HG03442 (cell line): ENCODE measurements at regions not wholly inside any gene's neighbourhood (a gene's known extent, or its start where the extent isn't known, plus 50 kb on each side); places are given as distances from the start of the nearest gene placed in this dataset.

Experiments used
- ATAC-seq: cut with Tn5 transposase; IDR thresholded peaks from one replicate; pipeline ENCODE4 v1.9.1; 2021; ENCODE audit warnings: mild to moderate bottlenecking, moderate library complexity; ENCODE audit not compliant: unreplicated experiment

DNA sequence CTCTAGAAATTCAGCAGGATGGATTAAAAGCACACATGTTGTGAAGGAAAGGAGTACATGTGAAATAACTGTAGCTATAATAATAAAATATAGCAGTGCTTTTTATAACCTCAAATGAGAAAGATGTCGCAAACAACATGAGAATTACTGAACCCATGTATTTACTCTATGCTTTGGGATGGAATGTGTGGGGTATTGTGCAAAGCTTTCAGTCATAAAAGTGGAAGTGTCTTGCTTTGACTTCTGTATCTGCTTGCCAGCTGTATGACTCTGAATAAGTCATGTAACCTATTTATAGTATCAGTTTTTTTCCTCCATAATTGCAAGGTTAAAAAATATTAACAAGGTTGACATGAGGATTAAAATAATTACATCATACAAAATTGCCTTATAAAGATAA lies 519.3 kb upstream of the CADM2 start:
- ATAC-seq = no peak

DNA sequence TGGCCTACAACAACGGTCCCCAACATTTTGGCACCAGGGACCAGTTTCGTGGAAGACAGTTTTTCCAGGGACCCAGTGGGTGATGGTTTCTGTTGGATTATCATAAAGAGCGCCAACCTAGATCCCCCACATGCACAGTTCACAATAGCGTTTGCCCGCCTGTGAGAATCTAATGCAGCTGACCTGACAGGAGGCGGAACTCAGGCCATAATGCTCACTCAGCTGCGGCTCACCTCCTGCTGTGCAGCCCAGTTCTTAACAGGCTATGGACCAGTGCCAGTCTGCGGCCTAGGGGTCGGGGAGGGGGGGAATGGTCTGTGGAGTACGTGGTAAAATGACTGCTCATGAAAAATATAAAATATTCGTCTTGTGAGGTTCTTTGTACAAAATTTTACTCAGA lies 518.5 kb upstream of the CADM2 start:
- no peak for ATAC-seq

DNA sequence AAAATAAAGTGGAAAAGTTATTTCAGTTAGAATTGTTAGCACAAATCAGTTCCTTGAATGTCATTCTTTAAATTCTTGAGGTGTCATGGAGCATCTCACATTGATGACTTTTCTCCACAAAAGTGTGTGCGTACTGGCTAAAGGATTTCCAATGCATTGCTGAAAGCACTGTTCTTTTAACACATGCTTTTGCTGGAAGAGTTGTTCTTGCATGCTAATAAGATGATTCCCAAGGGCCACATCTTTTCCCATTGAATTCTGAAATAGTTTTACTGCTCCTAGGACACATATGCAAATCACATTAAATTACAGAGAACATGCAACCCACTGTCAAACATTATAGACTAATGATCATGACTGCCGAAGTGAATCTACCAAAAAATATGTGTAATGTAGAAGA lies 516.3 kb upstream of the CADM2 start:
- ATAC-seq = no peak

DNA sequence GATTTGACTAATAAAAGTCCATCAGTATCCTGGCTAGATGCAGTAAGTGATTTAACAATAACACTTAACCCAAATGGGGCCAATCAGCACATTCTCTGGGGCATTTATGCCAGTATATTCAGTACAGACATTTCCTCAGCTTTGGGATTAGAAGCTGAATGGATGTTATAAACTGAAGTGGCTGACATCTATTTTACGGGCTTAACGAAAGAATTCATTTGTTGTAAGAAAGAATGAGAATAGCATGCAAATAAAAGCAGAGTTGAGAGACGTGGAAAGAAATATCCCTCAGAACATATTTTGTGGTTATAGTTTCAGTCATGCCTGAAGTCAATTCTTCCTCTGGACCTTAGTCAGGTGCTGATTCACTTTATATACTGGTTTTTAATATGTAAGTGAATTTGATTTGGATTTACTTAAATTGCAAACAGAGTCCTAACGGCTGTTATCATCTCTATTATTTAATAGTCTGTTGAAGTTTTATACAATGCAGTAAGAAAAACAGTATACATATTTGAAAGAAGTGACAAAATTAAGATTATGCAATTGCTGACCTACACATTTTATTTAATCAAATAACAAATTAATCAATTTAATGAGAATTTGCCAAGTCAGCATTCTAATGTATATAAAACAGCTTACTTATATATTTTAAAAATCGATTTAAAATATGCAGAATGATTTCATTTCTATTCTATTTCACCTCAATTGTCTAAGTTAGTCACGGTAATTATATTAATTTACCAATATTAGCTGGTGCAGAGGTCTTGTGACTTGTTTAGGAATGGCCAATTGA lies 513.9 kb upstream of the CADM2 start:
- no peak for ATAC-seq

DNA sequence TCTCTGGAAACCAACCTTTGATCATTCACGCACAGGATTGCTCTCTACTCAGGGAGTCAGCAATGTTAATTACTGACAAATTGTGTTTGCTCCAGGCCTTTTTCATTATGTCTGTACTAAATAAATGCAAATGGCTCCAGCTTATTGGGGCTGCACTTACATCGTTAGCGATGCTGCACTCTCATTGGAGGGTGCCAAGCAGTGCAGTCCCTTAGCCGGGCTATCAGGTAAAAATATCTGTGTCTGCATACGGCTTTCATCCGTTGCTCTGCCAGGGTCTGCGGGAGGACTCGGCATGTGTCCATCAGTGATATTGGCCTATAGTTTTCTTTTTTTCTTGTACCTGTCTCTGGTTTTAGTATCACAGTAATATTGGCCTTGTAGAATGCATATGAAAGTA lies 471.5 kb upstream of the CADM2 start:
- ATAC-seq = no peak

DNA sequence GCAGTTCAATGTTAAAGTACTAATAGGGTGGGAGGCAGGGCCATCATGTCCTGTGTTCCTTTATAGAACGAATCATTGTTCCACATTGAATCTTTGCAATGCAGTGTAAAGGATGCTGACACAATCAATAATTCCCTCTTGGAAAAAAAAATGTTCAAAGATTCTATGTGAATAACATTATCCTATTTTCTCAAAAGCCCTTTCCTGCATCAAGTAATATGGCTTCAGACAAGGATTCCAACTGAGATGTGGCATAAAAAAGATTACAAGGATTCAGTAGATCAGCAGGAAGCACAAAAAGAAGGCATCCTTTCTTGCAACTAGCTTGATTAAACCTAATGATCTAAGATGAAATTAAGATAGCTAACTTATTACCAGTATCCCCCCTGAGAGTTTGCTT lies 454.0 kb upstream of the CADM2 start:
- ATAC-seq = no peak

DNA sequence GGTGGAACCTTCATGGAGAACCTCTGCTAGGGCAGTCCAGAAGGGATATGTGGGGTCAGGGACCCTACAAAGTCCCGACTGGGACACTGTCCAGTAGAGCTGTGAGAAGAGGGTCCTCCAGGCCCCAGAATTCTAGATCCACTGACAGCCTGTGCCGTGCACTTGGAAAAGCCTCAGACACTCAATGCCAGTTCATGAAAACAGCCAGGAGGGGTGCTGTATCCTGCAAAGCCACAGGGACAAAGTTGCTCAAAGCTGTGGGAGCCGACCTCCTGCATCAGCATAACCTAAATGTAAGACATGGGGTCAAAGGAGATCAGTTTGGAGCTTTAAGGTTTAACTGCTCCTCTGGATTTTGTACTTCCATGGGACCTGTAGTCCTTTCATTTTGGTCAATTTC lies 448.8 kb upstream of the CADM2 start:
- ATAC-seq = no peak

DNA sequence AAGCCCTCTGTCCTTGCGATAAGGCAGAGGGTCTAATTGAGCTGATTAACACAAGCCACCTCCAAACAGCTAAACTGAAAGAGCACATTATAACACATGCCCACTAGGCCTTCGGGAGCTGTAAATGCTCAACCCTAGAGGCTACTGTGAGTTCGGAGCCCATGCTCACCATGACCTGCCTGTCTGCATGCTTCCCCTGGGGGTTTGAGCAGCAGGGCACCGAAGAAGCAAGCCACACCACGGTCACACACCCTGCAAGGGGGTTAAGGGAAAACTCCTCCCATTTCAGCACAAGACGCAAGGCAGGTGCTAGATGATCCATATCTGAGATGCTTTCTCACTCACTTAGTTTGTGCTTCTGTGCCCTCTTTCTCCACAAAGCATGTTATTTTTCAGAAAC lies 435.9 kb upstream of the CADM2 start:
- no peak for ATAC-seq

DNA sequence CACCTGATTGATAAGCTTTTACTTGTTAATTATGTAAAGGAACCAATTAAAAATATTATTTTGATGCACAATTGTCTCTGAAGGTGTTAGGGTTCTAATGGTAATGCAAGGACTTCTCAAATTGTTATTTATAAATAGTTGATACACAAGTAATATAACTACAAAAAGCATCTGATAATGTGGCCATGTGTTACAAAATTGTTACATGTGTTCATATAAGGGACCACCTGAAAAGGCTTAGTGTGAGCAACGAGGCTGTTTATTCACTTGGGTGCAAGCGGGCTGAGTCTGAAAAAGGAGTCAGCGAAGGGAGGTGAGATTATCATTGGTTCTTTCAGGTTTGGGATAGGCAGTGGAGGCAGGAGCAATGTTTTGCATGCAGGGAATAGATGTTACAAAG lies 421.9 kb upstream of the CADM2 start:
- ATAC-seq = no peak

DNA sequence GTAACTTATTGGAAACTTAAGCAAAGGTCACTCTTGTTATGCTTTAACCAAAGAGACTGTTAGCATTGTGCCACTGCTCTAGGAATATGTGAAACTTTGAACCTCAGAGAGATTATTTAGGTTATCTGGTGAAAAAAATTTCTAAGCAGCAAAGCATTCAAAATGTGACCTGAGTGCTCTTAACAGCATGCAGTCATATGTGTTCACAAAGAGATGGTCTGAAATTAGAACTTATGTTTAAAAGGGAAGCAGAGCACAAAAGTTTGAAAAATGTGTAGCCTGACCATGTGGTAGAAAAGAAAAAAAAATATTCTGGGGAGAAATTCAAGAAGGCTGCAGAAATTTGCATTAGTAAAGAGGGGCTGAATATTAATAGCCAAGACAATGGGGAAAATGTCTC lies 420.2 kb upstream of the CADM2 start:
- no peak for ATAC-seq

DNA sequence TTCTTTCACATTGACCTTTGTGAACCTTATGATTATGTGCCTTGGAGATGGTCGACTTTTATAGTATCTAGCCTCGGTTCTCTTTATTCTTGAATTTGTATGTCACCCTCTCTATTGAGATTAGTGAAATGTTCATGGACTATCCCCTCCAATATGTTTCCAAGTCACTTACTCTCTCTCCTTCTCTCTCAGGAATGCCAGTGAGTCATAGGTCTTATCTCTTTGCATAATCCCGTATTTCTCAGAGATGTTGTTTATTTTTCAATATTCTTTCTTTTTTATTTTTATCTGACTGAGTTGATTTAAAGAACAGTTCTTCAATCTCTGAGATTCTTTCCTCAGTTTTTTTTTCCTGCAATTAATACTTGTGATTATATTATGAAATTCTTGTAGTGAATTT lies 411.6 kb upstream of the CADM2 start:
- ATAC-seq = no peak

DNA sequence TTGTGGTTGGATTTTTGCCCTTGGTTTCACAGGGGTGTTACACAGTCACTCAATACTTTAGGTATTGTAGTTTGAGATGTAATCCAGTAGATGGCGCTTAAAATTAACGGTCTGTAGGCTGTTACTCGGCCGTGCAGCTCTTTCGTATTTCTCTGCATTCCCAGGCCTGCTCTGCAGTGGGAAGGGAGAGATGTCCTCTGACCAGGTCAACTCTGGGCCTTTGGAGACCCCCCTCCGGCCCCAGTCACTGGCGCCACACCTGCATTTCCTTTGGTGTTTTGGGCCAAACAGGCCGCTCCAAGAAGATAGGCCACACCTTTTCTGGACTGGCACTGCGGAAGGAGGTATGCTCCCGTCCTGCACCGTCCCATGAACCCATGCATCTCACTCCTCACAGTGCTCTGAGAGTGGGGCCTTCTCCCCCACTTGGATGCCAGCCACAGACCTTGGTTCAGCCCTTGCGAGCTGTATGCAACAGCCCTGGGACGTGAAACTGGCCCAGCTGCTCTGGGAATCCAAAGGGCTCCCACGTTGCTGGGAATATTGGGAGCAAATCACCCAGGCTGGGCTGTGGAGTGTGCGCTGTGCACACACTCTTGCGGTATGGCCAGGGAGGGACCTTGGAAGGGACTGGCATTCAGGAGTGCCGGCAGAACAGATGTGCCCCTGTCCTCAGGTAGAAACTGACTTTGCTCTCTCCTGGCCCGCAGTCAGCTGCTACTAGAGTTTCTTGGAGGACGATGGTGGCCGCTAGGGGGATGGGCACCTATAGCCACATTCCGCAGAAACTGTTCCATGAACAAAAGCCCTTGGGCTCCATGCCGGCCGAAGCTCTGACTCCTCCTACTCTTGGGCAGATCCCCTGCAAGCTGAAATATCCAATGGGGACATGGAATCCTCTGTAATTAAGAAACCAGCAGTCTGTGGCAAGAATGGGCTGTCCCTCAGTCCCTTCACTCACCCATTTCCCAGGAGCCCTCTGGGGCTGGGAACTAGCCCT lies 410.5 kb upstream of the CADM2 start:
- ATAC-seq = peak; percentile 95

DNA sequence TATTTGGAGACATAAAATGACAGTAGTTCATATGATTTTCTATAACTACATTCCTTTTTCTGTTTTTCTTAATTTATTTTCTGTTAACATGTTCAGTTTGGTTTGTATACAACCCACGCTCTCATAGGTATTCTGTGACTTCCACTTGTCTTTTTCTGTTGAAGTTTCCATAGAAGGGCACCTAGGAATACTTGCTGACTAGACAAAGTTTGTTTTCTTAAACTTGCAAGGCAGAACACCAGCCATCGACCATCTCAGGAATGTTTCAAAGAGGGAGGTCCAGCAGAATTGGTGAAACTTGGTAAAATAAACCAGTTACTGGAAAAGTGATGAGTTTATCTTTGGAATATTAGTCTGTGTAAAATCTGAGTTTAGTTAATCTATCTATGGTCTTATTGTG lies 403.2 kb upstream of the CADM2 start:
- ATAC-seq = no peak

DNA sequence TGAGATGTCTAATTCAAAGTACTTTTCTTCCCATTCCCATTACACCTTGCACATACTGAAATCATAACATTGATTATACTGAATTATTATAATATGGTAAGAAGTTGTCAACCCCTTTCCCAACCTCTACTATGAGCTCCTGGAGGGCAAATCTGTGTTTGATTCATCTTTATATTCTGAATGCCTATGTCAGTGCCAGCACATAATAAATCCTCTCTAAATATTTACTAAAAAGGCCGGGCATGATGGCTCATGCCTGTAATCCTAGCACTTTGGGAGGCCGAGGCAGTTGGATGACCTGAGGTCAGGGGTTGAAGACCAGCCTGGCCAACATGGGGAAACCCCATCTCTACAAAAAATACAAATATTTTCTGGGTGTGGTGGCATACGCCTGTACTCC lies 392.5 kb upstream of the CADM2 start:
- ATAC-seq = no peak

DNA sequence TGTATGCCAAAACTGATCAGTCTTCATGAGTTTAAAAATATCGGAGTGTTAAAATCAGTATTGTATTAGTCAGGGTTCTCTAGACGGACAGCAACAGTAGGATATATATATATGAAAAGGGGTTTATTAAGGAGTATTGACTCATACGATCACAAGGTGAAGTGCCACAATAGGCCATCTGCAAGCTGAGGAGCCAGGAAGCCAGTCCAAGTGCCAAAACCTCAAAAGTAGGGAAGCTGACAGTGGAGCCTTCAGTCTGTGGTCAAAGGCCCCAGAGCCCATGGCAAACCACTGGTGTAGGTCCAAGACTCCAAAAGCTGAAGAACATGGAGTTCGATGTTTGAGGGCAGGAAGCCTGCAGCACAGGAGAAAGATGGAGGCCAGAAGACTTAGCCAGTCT lies 391.0 kb upstream of the CADM2 start:
- ATAC-seq = no peak

DNA sequence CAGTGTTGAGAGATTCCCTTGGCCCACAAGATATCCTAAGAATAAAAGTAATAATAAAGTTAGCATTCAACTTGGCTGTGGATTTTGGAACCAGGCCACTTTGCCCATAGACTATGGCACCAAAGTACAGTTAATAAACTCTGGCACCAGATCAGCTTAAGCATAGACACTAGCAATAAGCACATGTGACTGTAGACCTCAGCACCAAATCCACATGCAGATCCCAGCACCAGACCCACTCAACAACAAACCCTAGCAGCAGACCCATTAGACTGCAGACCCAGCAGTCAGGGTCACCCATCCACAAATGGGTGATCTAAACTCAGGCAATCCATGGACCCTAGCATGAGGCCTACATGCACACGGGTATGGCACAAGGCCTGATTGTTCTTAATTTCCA lies 384.8 kb upstream of the CADM2 start:
- ATAC-seq = no peak

DNA sequence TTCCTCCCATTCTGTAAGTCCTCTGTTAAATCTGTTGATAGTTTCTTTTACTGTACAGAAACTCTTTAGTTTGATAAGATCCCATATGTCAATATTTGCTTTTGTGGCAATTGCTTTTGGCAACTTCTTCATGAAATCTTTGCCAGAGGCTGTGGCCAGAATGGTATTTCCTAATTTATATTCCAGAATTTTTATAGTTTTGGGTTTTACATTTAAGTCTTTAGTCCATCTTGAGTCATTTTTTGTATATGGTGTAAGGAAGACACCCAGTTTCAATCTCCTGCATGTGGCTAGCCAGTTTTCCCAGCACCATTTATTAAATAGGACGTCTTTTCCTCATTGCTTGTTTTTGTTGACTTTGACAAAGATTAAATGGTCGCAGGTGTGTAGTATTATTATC lies 372.4 kb upstream of the CADM2 start:
- ATAC-seq = no peak

DNA sequence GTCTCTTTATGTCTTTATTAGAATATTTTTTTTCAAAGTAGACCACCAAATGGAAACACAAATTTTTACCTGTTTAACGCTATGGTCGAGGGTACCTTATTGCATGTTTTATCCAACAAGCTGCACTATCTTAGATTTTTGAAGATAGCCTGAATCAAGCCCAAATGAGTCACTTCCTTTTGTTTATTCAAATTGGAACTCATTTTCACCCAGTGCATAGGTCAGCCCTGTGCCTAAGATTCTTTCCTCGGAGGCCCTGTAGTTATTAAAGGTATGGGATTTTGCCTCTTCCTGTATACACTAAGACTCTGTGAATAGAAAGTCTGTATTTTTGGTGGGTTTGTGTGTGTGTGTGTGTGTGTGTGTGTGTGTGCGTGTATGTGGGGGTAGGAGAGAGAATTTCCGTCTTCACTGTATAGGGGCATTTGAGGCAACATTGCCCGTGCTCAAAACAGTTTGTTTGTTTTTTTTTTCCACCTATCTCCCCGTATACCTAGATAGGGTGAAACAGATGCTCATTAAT lies 358.0 kb upstream of the CADM2 start:
- no peak for ATAC-seq

DNA sequence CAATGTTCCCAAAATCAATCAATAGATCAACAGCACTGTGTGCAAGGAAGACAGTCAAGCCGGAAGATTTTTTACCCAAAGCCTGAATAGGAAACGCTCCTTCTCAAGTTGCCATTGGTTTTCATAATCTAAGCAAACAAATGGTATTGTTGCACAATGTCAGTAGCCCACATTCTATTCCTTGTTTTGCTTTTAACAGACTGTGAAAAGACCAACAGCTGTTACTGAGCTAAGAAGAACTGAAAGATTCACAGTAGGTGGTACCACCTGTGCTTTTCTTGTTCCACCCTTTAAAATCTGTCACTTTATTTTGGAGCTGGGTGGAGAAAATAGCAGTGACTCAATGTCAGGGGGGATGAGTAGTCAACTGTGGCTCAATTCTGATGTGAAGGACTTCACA lies 357.5 kb upstream of the CADM2 start:
- ATAC-seq = no peak

DNA sequence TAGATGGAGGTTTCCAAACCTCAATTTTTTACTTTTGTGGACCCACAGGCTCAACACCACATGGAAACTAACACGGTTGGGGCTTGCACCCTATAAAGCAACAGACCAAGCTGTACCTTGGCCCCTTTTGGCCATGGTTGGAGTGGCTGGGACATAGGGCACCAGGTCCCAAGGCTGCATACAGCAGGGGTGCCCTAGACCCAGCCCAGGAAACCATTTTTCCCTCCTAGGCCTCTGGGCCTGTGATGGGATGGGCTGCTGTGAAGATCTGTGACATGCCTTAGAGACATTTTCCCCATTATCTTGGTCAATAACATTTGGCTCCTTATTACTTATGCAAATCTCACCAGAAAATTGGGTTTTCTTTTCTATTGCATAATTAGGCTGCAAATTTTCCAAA lies 337.0 kb upstream of the CADM2 start:
- ATAC-seq = no peak

DNA sequence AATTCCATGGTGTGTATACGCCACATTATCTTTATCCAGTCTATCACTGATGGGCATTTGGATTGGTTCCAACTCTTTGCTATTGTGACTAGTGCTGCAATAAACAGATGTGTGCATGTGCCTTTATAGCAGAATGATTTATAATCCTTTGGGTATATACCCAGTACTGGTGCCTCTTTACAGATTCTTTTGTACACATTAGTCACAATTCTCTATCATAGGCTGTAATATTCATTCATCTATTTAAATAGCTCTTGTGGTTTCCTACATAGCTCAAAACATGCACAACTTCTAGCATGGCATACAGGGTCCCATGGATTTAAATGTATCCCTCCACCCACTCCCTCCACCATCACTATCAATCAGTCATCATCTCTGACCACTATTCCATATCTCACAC lies 324.1 kb upstream of the CADM2 start:
- no peak for ATAC-seq

DNA sequence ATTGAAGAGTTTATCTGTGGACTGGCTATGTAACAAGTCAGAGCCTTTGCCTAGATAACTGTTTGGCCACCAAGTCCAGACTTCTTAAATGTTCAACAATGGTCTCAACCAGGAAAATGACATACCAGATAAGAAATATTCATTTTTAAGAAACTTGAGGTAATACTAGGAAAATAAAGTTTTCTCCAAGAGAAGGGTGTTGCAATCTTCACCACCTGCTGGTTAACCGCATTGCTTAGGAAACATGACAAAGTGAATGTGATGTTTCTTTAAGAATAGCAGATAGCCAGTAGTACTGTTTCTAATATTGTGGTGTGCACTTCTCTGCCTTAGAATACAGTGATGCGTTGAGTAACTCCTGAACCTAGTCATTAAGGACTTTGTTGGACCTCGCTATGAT lies 321.5 kb upstream of the CADM2 start:
- ATAC-seq = no peak
